ENCODE measurements at regions not wholly inside any gene's neighbourhood (a gene's known extent, or its start where the extent isn't known, plus 50 kb on each side); places are given as distances from the start of the nearest gene placed in this dataset.
A peak's percentile ranks its signal among the peaks of the same experiment; 100 is the strongest.

GRCh38 chr22:19604711-19605268, 80.6 kb upstream of the CLDN5 start:
- Histone ChIP-seq H3K36me3 (ENCODE audit: control insufficient read depth in 2 of 2, extremely low read depth in 1 of 2, insufficient read depth in 2 of 2, low read length in 2 of 2) (no peaks in the 10 kb centered on the region), H3K9me3 (replicated peaks; ENCODE audit: control insufficient read depth, insufficient read depth, low read length) (no peaks in the 10 kb centered on the region), H3K9ac (replicated peaks; ENCODE audit: extremely low read depth, insufficient read depth, low read length) (no peak overlapping the region), H3K9me1 (replicated peaks; ENCODE audit: control insufficient read depth, extremely low read depth, insufficient read depth, low read length) (no peaks in the 10 kb centered on the region), H2AFZ (ENCODE audit: low read depth, low read length) (no peak overlapping the region), H3K27ac (ENCODE audit: insufficient read depth, low read depth, low read length) (no peak overlapping the region), H3K79me2 (ENCODE audit: control insufficient read depth, insufficient read depth, low read length) (no peaks in the 10 kb centered on the region), H3K4me1 (ENCODE audit: control insufficient read depth, extremely low read depth, insufficient read depth, low read length) (peaks cover 2% of the 10 kb centered on the region), H3K4me2 (ENCODE audit: insufficient read depth, low read length) (no peak overlapping the region), H3K27me3 (ENCODE audit: control insufficient read depth in 2 of 2, insufficient read depth in 2 of 2, low read length in 2 of 2) (no peaks in the 10 kb centered on the region), H3K4me3 (replicated peaks in 1 of 3; ENCODE audit: insufficient read depth in 1 of 3, low read depth in 1 of 3, low read length in 3 of 3) (no peak overlapping the region), H4K20me1 (replicated peaks; ENCODE audit: control insufficient read depth, extremely low read depth, insufficient read depth, low read length) (no peaks in the 10 kb centered on the region)
- intact Hi-C loops (cut with micrococcal nuclease), result no loop called here
- FAIRE-seq (peak; percentile 52), DNase-seq (ENCODE audit: low read depth, low spot score) (peak; percentile 56)
- dilution Hi-C loops (cut with MboI; ENCODE audit: extremely low pct_ligation_motif_present, low sequenced_read_pairs), result no loop called here
- no TSS peak for BruUV-seq (replicated peaks)
- POLR2A ChIA-PET, result no interaction called here
- CTCF ChIA-PET, result interaction anchor here (0.7 to 1.3 kb wide), 5 partner anchors 9 to 109 kb away, joined by 3 to 9 read pairs (median 3); no protein-coding TSS in a partner anchor
- TF ChIP-seq JUN (IDR thresholded peaks at IDR 0.05; ENCODE audit: borderline replicate concordance, insufficient read depth, insufficient read length, low read depth) (no peak), FOS (IDR thresholded peaks at IDR 0.05; ENCODE audit: borderline replicate concordance, insufficient read depth, low read length) (no peak), POLR2A (IDR thresholded peaks at IDR 0.05; ENCODE audit: low read depth, low read length) (no peak), MAX (IDR thresholded peaks at IDR 0.05; ENCODE audit: insufficient read depth, insufficient read length) (no peak), GATA2 (IDR thresholded peaks at IDR 0.05; ENCODE audit: insufficient read depth, insufficient read length, low read depth, low read length) (no peak), CTCF (IDR thresholded peaks at IDR 0.05; ENCODE audit: extremely low read depth in 1 of 2, insufficient read depth in 1 of 2, low read depth in 1 of 2, low read length in 2 of 2) (no peak), EZH2 (IDR thresholded peaks at IDR 0.05; ENCODE audit: borderline replicate concordance, low read depth, low read length, severe bottlenecking) (no peak), MYC (IDR thresholded peaks at IDR 0.05; ENCODE audit: low read depth, low read length) (no peak), POLR2AphosphoS5 (IDR thresholded peaks at IDR 0.05; ENCODE audit: insufficient read depth, low read depth, low read length) (no peak)
